ENCODE measurements at regions not wholly inside any gene's neighbourhood (a gene's known extent, or its start where the extent isn't known, plus 50 kb on each side); places are given as distances from the start of the nearest gene placed in this dataset.

GRCh38 chr2:58908501-58909154 lies 667.5 kb upstream of the FANCL start:
- CTCF ChIA-PET, result interaction anchor here (0.6 kb wide), 1 partner anchor 1617 kb away, joined by 3 read pairs; no protein-coding TSS in a partner anchor
- H3K27ac Mint-ChIP-seq (ENCODE audit: unreplicated experiment), result no peak overlapping the region

DNA sequence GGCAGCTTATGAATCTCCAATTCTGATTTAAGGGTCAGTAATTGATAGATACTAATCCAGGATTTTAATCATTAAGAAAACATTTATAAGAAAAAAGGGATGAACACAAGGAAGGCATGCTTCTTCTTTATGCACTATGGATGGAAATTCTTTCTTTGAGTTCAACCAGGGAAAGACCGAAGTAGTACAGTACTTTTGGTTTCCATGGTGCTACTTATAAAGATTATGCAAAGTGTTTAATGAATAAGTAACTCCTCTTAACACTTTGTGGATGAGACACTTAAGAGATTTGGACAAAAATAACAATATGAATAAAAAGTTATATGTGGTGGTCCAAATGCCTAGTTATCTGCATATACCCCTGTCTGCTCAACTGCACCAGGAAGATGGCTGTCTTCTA lies 666.5 kb upstream of the FANCL start:
- no peaks in the 10 kb centered on the region for H3K9me3 Mint-ChIP-seq (ENCODE audit: low read depth, unreplicated experiment)
- H3K4me1 Mint-ChIP-seq (ENCODE audit: low read depth, unreplicated experiment), result no peaks in the 10 kb centered on the region
- no peaks in the 10 kb centered on the region for H3K36me3 Mint-ChIP-seq (ENCODE audit: insufficient read depth, unreplicated experiment)
- DNase-seq, result no peak
- intact Hi-C loops (cut with micrococcal nuclease; ENCODE audit: unreplicated experiment), result no loop called here
- BruUV-seq (replicated peaks), result no TSS peak
- TF ChIP-seq, protein P1, sequence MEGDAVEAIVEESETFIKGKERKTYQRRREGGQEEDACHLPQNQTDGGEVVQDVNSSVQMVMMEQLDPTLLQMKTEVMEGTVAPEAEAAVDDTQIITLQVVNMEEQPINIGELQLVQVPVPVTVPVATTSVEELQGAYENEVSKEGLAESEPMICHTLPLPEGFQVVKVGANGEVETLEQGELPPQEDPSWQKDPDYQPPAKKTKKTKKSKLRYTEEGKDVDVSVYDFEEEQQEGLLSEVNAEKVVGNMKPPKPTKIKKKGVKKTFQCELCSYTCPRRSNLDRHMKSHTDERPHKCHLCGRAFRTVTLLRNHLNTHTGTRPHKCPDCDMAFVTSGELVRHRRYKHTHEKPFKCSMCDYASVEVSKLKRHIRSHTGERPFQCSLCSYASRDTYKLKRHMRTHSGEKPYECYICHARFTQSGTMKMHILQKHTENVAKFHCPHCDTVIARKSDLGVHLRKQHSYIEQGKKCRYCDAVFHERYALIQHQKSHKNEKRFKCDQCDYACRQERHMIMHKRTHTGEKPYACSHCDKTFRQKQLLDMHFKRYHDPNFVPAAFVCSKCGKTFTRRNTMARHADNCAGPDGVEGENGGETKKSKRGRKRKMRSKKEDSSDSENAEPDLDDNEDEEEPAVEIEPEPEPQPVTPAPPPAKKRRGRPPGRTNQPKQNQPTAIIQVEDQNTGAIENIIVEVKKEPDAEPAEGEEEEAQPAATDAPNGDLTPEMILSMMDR (IDR thresholded peaks at IDR 0.05; ENCODE audit: unreplicated experiment), result no peak
- H3K27me3 Mint-ChIP-seq (ENCODE audit: unreplicated experiment), result no peaks in the 10 kb centered on the region
- no peak overlapping the region for H3K27ac Mint-ChIP-seq (ENCODE audit: unreplicated experiment)
- no peak overlapping the region for H3K4me3 Mint-ChIP-seq (ENCODE audit: low read depth, unreplicated experiment)
- CTCF ChIA-PET, result no interaction called here

More at GRCh38 chr2:58908501-58909154, 667.5 kb upstream of the FANCL start:
- H3K36me3 Mint-ChIP-seq (ENCODE audit: insufficient read depth, unreplicated experiment), result no peaks in the 10 kb centered on the region
- DNase-seq, result no peak
- BruUV-seq (replicated peaks), result no TSS peak
- no peaks in the 10 kb centered on the region for H3K9me3 Mint-ChIP-seq (ENCODE audit: low read depth, unreplicated experiment)
- H3K4me3 Mint-ChIP-seq (ENCODE audit: low read depth, unreplicated experiment), result no peak overlapping the region
- no peaks in the 10 kb centered on the region for H3K4me1 Mint-ChIP-seq (ENCODE audit: low read depth, unreplicated experiment)
- intact Hi-C loops (cut with micrococcal nuclease; ENCODE audit: unreplicated experiment), result no loop called here
- no peaks in the 10 kb centered on the region for H3K27me3 Mint-ChIP-seq (ENCODE audit: unreplicated experiment)
- TF ChIP-seq, protein P1 (IDR thresholded peaks at IDR 0.05; ENCODE audit: unreplicated experiment), result no peak

DNA sequence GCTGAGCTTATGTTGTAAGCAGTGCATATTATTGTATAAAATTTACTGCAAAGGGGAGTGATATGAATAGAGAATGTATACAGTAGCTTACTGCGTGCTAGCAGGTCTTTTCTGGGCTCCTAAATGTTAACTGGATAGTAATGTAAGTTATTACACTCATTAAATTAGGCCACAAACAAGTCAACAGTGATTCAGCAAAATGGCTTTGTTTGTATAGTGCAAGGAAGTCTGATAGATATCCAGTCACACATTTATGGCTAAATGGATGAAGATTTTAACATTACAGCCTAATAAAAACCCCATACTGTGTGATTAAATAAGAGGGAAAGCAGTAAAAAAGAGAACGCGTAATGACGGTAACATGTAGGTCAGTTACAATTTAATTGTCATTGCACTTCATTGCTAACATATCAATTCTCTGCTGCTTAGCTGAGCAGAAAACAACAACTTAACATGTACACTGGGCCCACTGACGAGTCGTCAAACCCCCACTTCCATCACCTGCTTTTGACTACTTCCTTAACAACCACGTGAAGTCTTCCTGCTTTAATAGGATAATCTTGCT lies 665.0 kb upstream of the FANCL start:
- BruUV-seq (replicated peaks), result no TSS peak
- CTCF ChIA-PET, result no interaction called here
- no peaks in the 10 kb centered on the region for H3K4me1 Mint-ChIP-seq (ENCODE audit: low read depth, unreplicated experiment)
- DNase-seq, result no peak
- TF ChIP-seq, protein P1 (IDR thresholded peaks at IDR 0.05; ENCODE audit: unreplicated experiment), result no peak
- no peaks in the 10 kb centered on the region for H3K36me3 Mint-ChIP-seq (ENCODE audit: insufficient read depth, unreplicated experiment)
- H3K4me3 Mint-ChIP-seq (ENCODE audit: low read depth, unreplicated experiment), result no peak overlapping the region
- H3K27me3 Mint-ChIP-seq (ENCODE audit: unreplicated experiment), result no peaks in the 10 kb centered on the region
- no peak overlapping the region for H3K27ac Mint-ChIP-seq (ENCODE audit: unreplicated experiment)
- intact Hi-C loops (cut with micrococcal nuclease; ENCODE audit: unreplicated experiment), result no loop called here
- H3K9me3 Mint-ChIP-seq (ENCODE audit: low read depth, unreplicated experiment), result no peaks in the 10 kb centered on the region

- TF ChIP-seq, protein P1 (IDR thresholded peaks at IDR 0.05; ENCODE audit: unreplicated experiment), result no peak
- CTCF ChIA-PET, result no interaction called here
- intact Hi-C loops (cut with micrococcal nuclease; ENCODE audit: unreplicated experiment), result no loop called here
- H3K27ac Mint-ChIP-seq (ENCODE audit: unreplicated experiment), result no peak overlapping the region
- H3K9me3 Mint-ChIP-seq (ENCODE audit: low read depth, unreplicated experiment), result no peaks in the 10 kb centered on the region
- no TSS peak for BruUV-seq (replicated peaks)
- H3K36me3 Mint-ChIP-seq (ENCODE audit: insufficient read depth, unreplicated experiment), result no peaks in the 10 kb centered on the region
- H3K27me3 Mint-ChIP-seq (ENCODE audit: unreplicated experiment), result no peaks in the 10 kb centered on the region
- no peak for DNase-seq
- no peaks in the 10 kb centered on the region for H3K4me1 Mint-ChIP-seq (ENCODE audit: low read depth, unreplicated experiment)
- H3K4me3 Mint-ChIP-seq (ENCODE audit: low read depth, unreplicated experiment), result no peak overlapping the region
These were observed 663.0 kb upstream of the FANCL start for GRCh38 chr2:58904095-58904494.

Data from Calu3 (cell line).